MM.1S (cell line): ENCODE measurements at regions not wholly inside any gene's neighbourhood (a gene's known extent, or its start where the extent isn't known, plus 50 kb on each side); places are given as distances from the start of the nearest gene placed in this dataset.

Experiments
- DNase-seq: peaks from one replicate; pipeline ENCODE4 v3.0.0-alpha.2; 2015
- H2AFZ ChIP-seq: fragments of 300-600 bp; sonication (generic); 2 replicates; pipeline ENCODE4 v1.6.0; 2016; ENCODE audit warnings: antibody characterized with exemption, low read length
- H3F3A ChIP-seq: fragments of 300-600 bp; sonication (generic); 2 replicates; pipeline ENCODE4 v1.6.1; 2016; ENCODE audit warnings: mild to moderate bottlenecking, antibody characterized with exemption, low read length, moderate library complexity, mixed read lengths; ENCODE audit not compliant: insufficient read depth
- H3K27ac ChIP-seq: fragments of 300-600 bp; sonication (generic); 2 replicates; pipeline ENCODE4 v1.5.1; 2016; ENCODE audit warnings: mild to moderate bottlenecking, low read length
- H3K27me3 ChIP-seq: fragments of 300-600 bp; sonication (generic); replicated peaks from 2 replicates; pipeline ENCODE4 v1.6.0; 2016; ENCODE audit warnings: low read length; ENCODE audit not compliant: insufficient read depth
- H3K36me3 ChIP-seq: fragments of 300-600 bp; sonication (generic); replicated peaks from 2 replicates; pipeline ENCODE4 v1.6.1; 2016; ENCODE audit warnings: mild to moderate bottlenecking, low read length, mixed read lengths; ENCODE audit not compliant: insufficient read depth
- H3K4me1 ChIP-seq: fragments of 300-600 bp; sonication (generic); 2 replicates; pipeline ENCODE4 v1.6.1; 2016; ENCODE audit warnings: low read length, mixed read lengths
- H3K4me2 ChIP-seq: fragments of 300-600 bp; sonication (generic); 2 replicates; pipeline ENCODE4 v1.6.0; 2016; ENCODE audit warnings: low read depth, low read length
- H3K4me3 ChIP-seq: fragments of 300-600 bp; sonication (generic); 2 replicates; pipeline ENCODE4 v1.5.1; 2016; ENCODE audit warnings: low read length, mixed read lengths
- H3K79me2 ChIP-seq: fragments of 300-600 bp; sonication (generic); 2 replicates; pipeline ENCODE4 v1.6.1; 2016; ENCODE audit warnings: mixed run types, low read length, mixed read lengths
- H3K9ac ChIP-seq: fragments of 300-600 bp; sonication (generic); 2 replicates; pipeline ENCODE4 v1.6.1; 2016; ENCODE audit warnings: low read length, mixed read lengths
- H3K9me2 ChIP-seq: fragments of 300-600 bp; sonication (generic); replicated peaks from 2 replicates; pipeline ENCODE4 v1.6.1; 2016; ENCODE audit warnings: mild to moderate bottlenecking, low read length, mixed read lengths; ENCODE audit not compliant: insufficient read depth
- H3K9me3 ChIP-seq: fragments of 300-600 bp; sonication (generic); replicated peaks from 2 replicates; pipeline ENCODE4 v1.6.1; 2016; ENCODE audit warnings: mild to moderate bottlenecking, low read length, mixed read lengths; ENCODE audit not compliant: insufficient read depth
- H4K20me1 ChIP-seq: fragments of 300-600 bp; sonication (generic); 2 replicates; pipeline ENCODE4 v1.6.1; 2016; ENCODE audit warnings: mild to moderate bottlenecking, low read length, moderate library complexity, mixed read lengths; ENCODE audit not compliant: insufficient read depth
- EZH2 ChIP-seq: fragments of 300-600 bp; sonication (generic); optimal IDR thresholded peaks from 2 replicates; pipeline ENCODE3; 2017; ENCODE audit warnings: low read depth, mild to moderate bottlenecking, antibody characterized with exemption, low read length, mixed read lengths
- EZH2phosphoT487 ChIP-seq: fragments of 300-600 bp; sonication (generic); IDR thresholded peaks from 2 replicates; pipeline ENCODE4 v1.6.1; 2018; ENCODE audit warnings: antibody characterized with exemption, low read length
- TF ChIP-seq, protein P1 (sequence below): fragments of 300-600 bp; sonication (generic); IDR thresholded peaks from 2 replicates; pipeline ENCODE4 v1.5.1; 2016; ENCODE audit warnings: antibody characterized with exemption, low read length, mixed read lengths

DNA sequence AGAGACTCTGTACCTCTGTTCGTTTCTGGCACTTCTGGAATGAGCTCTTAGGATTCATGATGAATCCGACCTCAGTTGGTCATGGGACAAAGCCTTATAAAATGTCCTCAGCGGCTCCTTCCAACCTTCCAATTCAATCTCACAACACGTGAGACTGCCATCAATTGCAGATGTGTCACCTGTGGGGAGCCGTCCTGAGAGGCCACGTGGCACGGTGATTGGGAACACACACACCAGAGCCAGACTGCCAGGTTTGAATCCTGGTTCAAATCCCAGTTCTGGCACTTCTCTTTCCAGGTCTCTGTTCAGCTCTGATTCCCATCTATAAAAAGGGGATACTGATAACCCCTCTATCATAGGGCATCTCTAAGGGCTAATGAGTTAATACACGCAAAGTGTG is 124.5 kb downstream of the ANKRD60 start:
- H3K9ac ChIP-seq: no peak overlapping the region
- no peak for TF ChIP-seq EZH2
- H3K4me2 ChIP-seq: no peak overlapping the region
- H3K79me2 ChIP-seq: no peaks in the 10 kb centered on the region
- no peak overlapping the region for H3K4me3 ChIP-seq
- H4K20me1 ChIP-seq: no peaks in the 10 kb centered on the region
- H2AFZ ChIP-seq: no peak overlapping the region
- H3K9me2 ChIP-seq: no peaks in the 10 kb centered on the region
- H3K9me3 ChIP-seq: no peaks in the 10 kb centered on the region
- H3K27ac ChIP-seq: no peak overlapping the region
- no peaks in the 10 kb centered on the region for H3K36me3 ChIP-seq
- no peak for DNase-seq
- H3K27me3 ChIP-seq: peaks cover 93% of the 10 kb centered on the region
- H3F3A ChIP-seq: no peaks in the 10 kb centered on the region
- H3K4me1 ChIP-seq: no peaks in the 10 kb centered on the region

DNA sequence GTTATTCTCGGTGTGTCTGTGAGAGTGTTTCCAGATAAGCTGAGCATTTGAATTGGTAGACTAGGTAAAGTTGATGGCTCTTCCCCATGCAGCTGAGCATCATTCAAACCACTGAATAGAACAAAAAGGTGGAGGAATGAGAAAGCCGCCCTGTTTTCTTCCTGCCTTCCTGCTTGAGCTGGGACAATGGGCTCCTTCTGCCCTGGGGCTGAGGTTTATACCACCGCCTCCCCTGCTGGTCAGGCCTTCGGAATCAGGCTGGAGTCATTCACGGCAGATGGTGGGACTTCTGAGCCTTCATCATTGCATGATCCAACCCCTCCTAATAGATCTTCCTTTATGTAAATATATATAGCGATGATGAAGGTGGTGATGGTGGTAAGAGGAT is 124.9 kb downstream of the ANKRD60 start:
- no peaks in the 10 kb centered on the region for H3F3A ChIP-seq
- no peaks in the 10 kb centered on the region for H3K9me2 ChIP-seq
- no peaks in the 10 kb centered on the region for H3K4me1 ChIP-seq
- no peaks in the 10 kb centered on the region for H4K20me1 ChIP-seq
- no peaks in the 10 kb centered on the region for H3K9me3 ChIP-seq
- H3K4me2 ChIP-seq: no peak overlapping the region
- no peak for DNase-seq
- no peaks in the 10 kb centered on the region for H3K79me2 ChIP-seq
- peaks cover 93% of the 10 kb centered on the region for H3K27me3 ChIP-seq
- no peak overlapping the region for H3K27ac ChIP-seq
- H3K4me3 ChIP-seq: no peak overlapping the region
- no peak overlapping the region for H2AFZ ChIP-seq
- TF ChIP-seq EZH2: no peak
- TF ChIP-seq, protein P1, sequence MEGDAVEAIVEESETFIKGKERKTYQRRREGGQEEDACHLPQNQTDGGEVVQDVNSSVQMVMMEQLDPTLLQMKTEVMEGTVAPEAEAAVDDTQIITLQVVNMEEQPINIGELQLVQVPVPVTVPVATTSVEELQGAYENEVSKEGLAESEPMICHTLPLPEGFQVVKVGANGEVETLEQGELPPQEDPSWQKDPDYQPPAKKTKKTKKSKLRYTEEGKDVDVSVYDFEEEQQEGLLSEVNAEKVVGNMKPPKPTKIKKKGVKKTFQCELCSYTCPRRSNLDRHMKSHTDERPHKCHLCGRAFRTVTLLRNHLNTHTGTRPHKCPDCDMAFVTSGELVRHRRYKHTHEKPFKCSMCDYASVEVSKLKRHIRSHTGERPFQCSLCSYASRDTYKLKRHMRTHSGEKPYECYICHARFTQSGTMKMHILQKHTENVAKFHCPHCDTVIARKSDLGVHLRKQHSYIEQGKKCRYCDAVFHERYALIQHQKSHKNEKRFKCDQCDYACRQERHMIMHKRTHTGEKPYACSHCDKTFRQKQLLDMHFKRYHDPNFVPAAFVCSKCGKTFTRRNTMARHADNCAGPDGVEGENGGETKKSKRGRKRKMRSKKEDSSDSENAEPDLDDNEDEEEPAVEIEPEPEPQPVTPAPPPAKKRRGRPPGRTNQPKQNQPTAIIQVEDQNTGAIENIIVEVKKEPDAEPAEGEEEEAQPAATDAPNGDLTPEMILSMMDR: no peak
- TF ChIP-seq EZH2phosphoT487: no peak
- no peak overlapping the region for H3K9ac ChIP-seq
- H3K36me3 ChIP-seq: no peaks in the 10 kb centered on the region

DNA sequence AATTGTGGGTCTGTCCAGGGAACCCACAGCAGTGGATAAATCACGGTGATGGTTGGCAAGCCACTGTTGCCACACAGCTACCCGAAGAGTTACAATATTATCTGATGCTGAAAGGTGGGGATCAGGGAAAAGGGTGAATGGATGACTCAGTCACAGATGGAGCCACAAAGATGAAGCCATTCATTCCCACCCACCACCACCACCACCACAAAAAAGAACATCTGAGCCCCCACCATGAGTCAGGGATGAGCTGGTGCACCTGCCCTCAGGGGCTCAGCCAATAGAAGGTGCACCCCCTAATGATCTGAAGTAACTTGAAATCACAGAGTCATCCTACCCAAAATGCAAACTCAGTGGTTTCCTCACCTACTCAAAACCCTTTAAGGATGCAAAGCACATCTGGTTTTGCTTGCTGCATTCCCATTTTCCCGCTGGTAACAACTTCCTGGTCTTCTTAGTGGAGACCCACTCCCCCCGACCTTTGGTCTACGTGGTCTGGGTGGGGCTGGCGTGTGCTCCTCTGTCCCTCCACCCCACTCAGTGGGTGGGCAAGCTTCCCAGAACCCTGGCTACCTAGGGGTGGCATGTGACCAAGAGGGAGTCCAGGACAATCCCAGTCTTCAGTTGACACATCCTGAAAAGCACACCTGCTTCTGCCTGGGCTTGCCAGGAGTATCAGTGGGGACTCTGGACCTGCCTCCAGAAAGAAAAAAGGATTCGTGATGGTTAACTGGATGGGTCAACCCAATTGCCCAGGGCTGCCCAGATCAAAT is 125.5 kb downstream of the ANKRD60 start:
- Histone ChIP-seq H3K27ac (no peak overlapping the region), H3K4me2 (no peak overlapping the region), H3K79me2 (no peaks in the 10 kb centered on the region), H3K9me3 (no peaks in the 10 kb centered on the region), H2AFZ (no peak overlapping the region), H3F3A (no peaks in the 10 kb centered on the region), H3K4me3 (no peak overlapping the region), H4K20me1 (no peaks in the 10 kb centered on the region), H3K27me3 (peaks cover 93% of the 10 kb centered on the region), H3K4me1 (no peaks in the 10 kb centered on the region), H3K36me3 (no peaks in the 10 kb centered on the region), H3K9me2 (no peaks in the 10 kb centered on the region), H3K9ac (no peak overlapping the region)
- TF ChIP-seq EZH2phosphoT487 (no peak), EZH2 (no peak)
- TF ChIP-seq, protein P1: no peak
- no peak for DNase-seq

DNA sequence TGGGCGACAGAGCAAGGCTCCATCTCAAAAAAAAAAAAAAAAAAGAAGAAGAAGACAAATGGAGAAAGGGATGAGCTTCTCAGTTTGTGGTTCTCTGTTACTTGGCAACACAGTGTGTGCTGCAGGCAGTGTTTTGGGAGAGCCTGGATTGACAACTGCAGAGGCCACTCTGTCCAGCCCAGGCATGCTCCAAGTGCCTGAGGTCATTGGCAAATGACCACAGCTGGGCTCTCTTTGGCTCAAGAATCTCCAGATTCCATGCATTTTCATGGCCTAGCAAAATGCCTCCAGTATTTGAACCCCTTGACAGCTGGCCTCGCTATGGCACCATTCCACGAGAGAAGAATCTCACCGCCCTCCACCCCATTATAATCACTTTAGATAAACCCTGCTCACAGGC is 126.2 kb downstream of the ANKRD60 start:
- TF ChIP-seq EZH2phosphoT487 (no peak), EZH2 (no peak)
- TF ChIP-seq, protein P1: no peak
- no peaks in the 10 kb centered on the region for H3K79me2 ChIP-seq
- no peaks in the 10 kb centered on the region for H3K36me3 ChIP-seq
- H4K20me1 ChIP-seq: no peaks in the 10 kb centered on the region
- H3K4me1 ChIP-seq: no peaks in the 10 kb centered on the region
- no peak for DNase-seq
- H3K4me2 ChIP-seq: no peak overlapping the region
- no peak overlapping the region for H2AFZ ChIP-seq
- H3K4me3 ChIP-seq: no peak overlapping the region
- no peak overlapping the region for H3K27ac ChIP-seq
- H3K9me2 ChIP-seq: no peaks in the 10 kb centered on the region
- H3K9me3 ChIP-seq: no peaks in the 10 kb centered on the region
- H3K27me3 ChIP-seq: peaks cover 93% of the 10 kb centered on the region
- H3F3A ChIP-seq: no peaks in the 10 kb centered on the region
- H3K9ac ChIP-seq: no peak overlapping the region
